ENCODE measurements at regions not wholly inside any gene's neighbourhood (a gene's known extent, or its start where the extent isn't known, plus 50 kb on each side); places are given as distances from the start of the nearest gene placed in this dataset.
"Not testable (repeated sequence)": the region's sequence is repeated elsewhere in the genome, so short reads cannot be mapped to it uniquely, and the experiment has no call there.

DNA sequence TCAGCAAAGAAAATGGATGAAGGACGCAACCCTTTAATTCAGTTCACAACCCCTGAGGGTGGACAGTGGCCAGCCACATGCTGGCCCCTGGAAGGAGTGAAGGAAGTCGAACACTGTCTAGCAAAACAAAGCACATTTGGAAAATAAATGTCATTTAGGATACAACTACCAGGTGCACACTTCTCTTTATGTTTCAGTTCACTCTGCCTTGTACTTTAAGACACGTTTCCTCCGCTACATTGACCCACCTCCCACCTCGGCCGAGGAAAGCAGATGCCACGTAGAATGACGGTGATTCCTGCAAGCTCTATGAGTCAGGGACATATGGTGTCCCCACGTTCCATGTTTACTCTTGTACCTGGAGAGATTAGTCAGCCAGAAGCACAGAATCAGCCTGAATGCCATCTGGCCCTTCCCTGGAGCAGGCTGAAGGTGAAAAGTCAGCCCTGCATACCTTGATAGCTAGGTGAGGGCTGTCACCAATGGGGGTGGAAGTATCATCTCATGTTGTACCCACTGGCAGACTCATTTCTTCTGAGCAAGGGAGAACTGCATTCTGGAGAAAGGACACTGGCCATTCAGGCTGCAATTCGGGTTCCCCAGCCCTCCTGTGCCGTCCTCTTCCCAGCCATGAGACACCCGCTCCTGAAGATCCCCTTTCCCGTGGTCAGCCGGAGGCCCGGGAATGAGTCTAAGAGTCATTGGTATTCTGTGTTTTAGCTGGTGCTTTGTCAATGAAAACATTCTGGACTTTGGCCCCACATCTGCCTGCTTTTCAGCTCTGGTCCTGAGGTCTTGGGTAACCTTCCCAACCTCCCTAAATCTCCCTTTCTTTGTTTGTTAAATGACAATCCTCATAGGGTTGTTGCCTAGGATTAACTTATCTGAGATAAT is 60.6 kb downstream of the FOXA2 start:
- DNase-seq (ENCODE audit: low read depth), result no peak
- H3K4me3 ChIP-seq (ENCODE audit: control insufficient read depth, low read depth, low read length), result no peak overlapping the region
- TF ChIP-seq, protein P1, sequence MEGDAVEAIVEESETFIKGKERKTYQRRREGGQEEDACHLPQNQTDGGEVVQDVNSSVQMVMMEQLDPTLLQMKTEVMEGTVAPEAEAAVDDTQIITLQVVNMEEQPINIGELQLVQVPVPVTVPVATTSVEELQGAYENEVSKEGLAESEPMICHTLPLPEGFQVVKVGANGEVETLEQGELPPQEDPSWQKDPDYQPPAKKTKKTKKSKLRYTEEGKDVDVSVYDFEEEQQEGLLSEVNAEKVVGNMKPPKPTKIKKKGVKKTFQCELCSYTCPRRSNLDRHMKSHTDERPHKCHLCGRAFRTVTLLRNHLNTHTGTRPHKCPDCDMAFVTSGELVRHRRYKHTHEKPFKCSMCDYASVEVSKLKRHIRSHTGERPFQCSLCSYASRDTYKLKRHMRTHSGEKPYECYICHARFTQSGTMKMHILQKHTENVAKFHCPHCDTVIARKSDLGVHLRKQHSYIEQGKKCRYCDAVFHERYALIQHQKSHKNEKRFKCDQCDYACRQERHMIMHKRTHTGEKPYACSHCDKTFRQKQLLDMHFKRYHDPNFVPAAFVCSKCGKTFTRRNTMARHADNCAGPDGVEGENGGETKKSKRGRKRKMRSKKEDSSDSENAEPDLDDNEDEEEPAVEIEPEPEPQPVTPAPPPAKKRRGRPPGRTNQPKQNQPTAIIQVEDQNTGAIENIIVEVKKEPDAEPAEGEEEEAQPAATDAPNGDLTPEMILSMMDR (IDR thresholded peaks at IDR 0.05; ENCODE audit: control insufficient read depth, insufficient read depth, low read depth, low read length, missing control alignments), result no peak

DNA sequence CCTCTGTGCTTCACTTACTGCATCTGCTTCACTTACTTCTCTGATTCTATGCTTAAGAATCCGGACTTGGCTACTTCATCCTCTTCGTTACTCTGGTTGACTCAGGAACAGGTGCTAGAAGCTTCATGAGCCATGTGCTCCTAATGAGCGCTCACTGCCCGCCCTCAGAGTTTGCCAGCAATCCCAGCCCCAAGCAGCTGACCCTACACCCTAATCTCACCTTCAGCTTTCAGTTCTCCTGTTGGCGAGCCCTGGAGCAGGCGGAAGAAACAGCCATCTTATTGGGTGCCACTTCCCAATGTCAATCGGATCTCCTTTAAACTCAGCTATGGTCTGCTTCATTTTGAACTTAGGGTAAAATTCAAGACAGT is 61.3 kb downstream of the FOXA2 start:
- no peak for DNase-seq (ENCODE audit: low read depth)

GRCh38 chr20:22522701-22523100 is 61.7 kb downstream of the FOXA2 start:
- no peak overlapping the region for H3K4me3 ChIP-seq (ENCODE audit: control insufficient read depth, low read depth, low read length)
- TF ChIP-seq, protein P1 (IDR thresholded peaks at IDR 0.05; ENCODE audit: control insufficient read depth, insufficient read depth, low read depth, low read length, missing control alignments), result no peak
- DNase-seq (ENCODE audit: low read depth), result no peak

More for the DNA sequence above, 61.3 kb downstream of the FOXA2 start:
- TF ChIP-seq, protein P1 (IDR thresholded peaks at IDR 0.05; ENCODE audit: control insufficient read depth, insufficient read depth, low read depth, low read length, missing control alignments), result no peak
- H3K4me3 ChIP-seq (ENCODE audit: control insufficient read depth, low read depth, low read length), result no peak overlapping the region

GRCh38 chr20:22521940-22522339 is 62.4 kb downstream of the FOXA2 start:
- not testable (repeated sequence) for H3K4me3 ChIP-seq (ENCODE audit: control insufficient read depth, low read depth, low read length); DNase-seq (ENCODE audit: low read depth)

DNA sequence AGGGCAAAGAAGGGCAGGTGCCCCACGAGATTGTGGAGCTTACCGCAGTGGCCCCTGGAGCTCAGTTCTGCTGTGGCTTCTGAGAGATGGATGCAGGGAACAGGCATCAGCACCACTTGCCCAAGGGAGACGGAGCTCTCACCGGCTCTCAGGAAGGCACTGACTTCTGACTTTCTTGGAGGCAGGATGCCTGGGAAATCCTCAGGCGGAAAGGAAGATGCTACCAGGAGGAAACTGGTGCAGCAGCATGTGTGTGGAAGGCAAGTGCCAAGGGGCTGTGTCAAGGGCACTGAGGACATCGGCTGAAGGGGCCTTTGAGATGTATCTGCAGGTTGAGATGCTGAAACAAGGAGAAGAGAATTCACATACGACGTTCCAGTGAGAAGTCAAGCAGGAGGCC is 64.0 kb downstream of the FOXA2 start:
- TF ChIP-seq, protein P1 (IDR thresholded peaks at IDR 0.05; ENCODE audit: control insufficient read depth, insufficient read depth, low read depth, low read length, missing control alignments), result no peak
- no peak for DNase-seq (ENCODE audit: low read depth)
- H3K4me3 ChIP-seq (ENCODE audit: control insufficient read depth, low read depth, low read length), result no peak overlapping the region

DNA sequence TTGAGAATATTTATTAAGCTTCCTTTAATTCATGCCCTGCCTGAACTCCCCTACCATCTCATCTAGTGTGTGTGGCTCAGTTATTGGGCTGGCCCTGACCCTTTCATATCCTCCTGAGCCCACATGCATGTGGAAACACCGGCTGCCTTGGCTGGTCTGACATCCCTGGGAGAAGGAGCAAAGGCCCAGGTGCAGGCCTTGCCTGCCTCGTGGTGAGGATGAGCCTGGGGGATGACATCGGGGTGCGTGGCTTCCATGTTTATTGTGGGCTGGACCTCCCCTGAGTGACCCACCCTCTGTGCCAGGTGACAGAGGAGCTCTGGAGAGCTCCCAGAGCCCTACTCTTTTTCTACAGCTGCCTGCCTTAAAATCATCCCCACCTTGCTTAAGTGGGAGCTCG is 69.1 kb downstream of the FOXA2 start:
- no peak overlapping the region for H3K4me3 ChIP-seq (ENCODE audit: control insufficient read depth, low read depth, low read length)
- TF ChIP-seq, protein P1 (IDR thresholded peaks at IDR 0.05; ENCODE audit: control insufficient read depth, insufficient read depth, low read depth, low read length, missing control alignments), result no peak
- no peak for DNase-seq (ENCODE audit: low read depth)

- TF ChIP-seq, protein P1 (IDR thresholded peaks at IDR 0.05; ENCODE audit: control insufficient read depth, insufficient read depth, low read depth, low read length, missing control alignments), result no peak
- no peak overlapping the region for H3K4me3 ChIP-seq (ENCODE audit: control insufficient read depth, low read depth, low read length)
- DNase-seq (ENCODE audit: low read depth), result no peak
Observed at GRCh38 chr20:22513574-22513973, 70.8 kb downstream of the FOXA2 start.
